ENCODE measurements at regions not wholly inside any gene's neighbourhood (a gene's known extent, or its start where the extent isn't known, plus 50 kb on each side); places are given as distances from the start of the nearest gene placed in this dataset.

- Mint-ChIP-seq H3K36me3 (no peaks in the 10 kb centered on the region), H3K27me3 (ENCODE audit: low read depth) (no peaks in the 10 kb centered on the region), H3K4me3 (no peak overlapping the region), H3K4me1 (peaks cover 23% of the 10 kb centered on the region), H3K9me3 (no peaks in the 10 kb centered on the region), H3K27ac (no peak overlapping the region)
- TF ChIP-seq CTCF (IDR thresholded peaks at IDR 0.05; ENCODE audit: unreplicated experiment): no peak
- DNase-seq (ENCODE audit: low spot score in 2 of 2, unreplicated experiment in 2 of 2): no peak
Measured at GRCh38 chr9:109558718-109559151, 60.6 kb upstream of the PTPN3 start.

- no peak for DNase-seq (ENCODE audit: low spot score in 2 of 2, unreplicated experiment in 2 of 2)
- Mint-ChIP-seq H3K9me3 (no peaks in the 10 kb centered on the region), H3K27ac (no peak overlapping the region), H3K4me3 (no peak overlapping the region), H3K36me3 (no peaks in the 10 kb centered on the region), H3K4me1 (peaks cover 18% of the 10 kb centered on the region), H3K27me3 (ENCODE audit: low read depth) (no peaks in the 10 kb centered on the region)
- no peak for TF ChIP-seq CTCF (IDR thresholded peaks at IDR 0.05; ENCODE audit: unreplicated experiment)
Measured at GRCh38 chr9:109560470-109561132, 62.5 kb upstream of the PTPN3 start.

GRCh38 chr9:109561137-109561536 is 63.0 kb upstream of the PTPN3 start:
- TF ChIP-seq CTCF (IDR thresholded peaks at IDR 0.05; ENCODE audit: unreplicated experiment): no peak
- Mint-ChIP-seq H3K36me3 (no peaks in the 10 kb centered on the region), H3K9me3 (no peaks in the 10 kb centered on the region), H3K27ac (no peak overlapping the region), H3K27me3 (ENCODE audit: low read depth) (no peaks in the 10 kb centered on the region), H3K4me3 (no peak overlapping the region), H3K4me1 (peaks cover 13% of the 10 kb centered on the region)
- DNase-seq (ENCODE audit: low spot score in 2 of 2, unreplicated experiment in 2 of 2): no peak

- Mint-ChIP-seq H3K9me3 (peaks cover 25% of the 10 kb centered on the region), H3K4me3 (no peak overlapping the region), H3K36me3 (peaks cover 6% of the 10 kb centered on the region), H3K4me1 (peaks cover 3% of the 10 kb centered on the region), H3K27ac (no peak overlapping the region), H3K27me3 (ENCODE audit: low read depth) (no peaks in the 10 kb centered on the region)
- TF ChIP-seq CTCF (IDR thresholded peaks at IDR 0.05; ENCODE audit: unreplicated experiment): no peak
- DNase-seq (ENCODE audit: low spot score in 2 of 2, unreplicated experiment in 2 of 2): no peak
Measured at GRCh38 chr9:109568089-109568488, 70.0 kb upstream of the PTPN3 start.

GRCh38 chr9:109568568-109569210 is 70.6 kb upstream of the PTPN3 start:
- H3K27me3 Mint-ChIP-seq (ENCODE audit: low read depth): no peaks in the 10 kb centered on the region
- H3K36me3 Mint-ChIP-seq: peaks cover 6% of the 10 kb centered on the region
- no peak overlapping the region for H3K4me3 Mint-ChIP-seq
- no peak for DNase-seq (ENCODE audit: low spot score in 2 of 2, unreplicated experiment in 2 of 2)
- TF ChIP-seq CTCF (IDR thresholded peaks at IDR 0.05; ENCODE audit: unreplicated experiment): no peak
- no peak overlapping the region for H3K27ac Mint-ChIP-seq
- peaks cover 27% of the 10 kb centered on the region for H3K9me3 Mint-ChIP-seq
- H3K4me1 Mint-ChIP-seq: peaks cover 3% of the 10 kb centered on the region

Measured in mesothelial cell of epicardium (in vitro differentiated cells).